ENCODE measurements at regions not wholly inside any gene's neighbourhood (a gene's known extent, or its start where the extent isn't known, plus 50 kb on each side); places are given as distances from the start of the nearest gene placed in this dataset.
A peak's percentile ranks its signal among the peaks of the same experiment; 100 is the strongest.

GRCh38 chr3:166484470-166484869 is 647.2 kb upstream of the BCHE start:
- BruUV-seq (replicated peaks) = no TSS peak
- H3K4me3 ChIP-seq (ENCODE audit: low read length) = no peak overlapping the region
- TF ChIP-seq CTCF (conservative IDR thresholded peaks at IDR 0.05; ENCODE audit: low read depth, low read length) = no peak
- no peak for TF ChIP-seq EZH2 (IDR thresholded peaks at IDR 0.05; ENCODE audit: low read length, unreplicated experiment)
- TF ChIP-seq EZH2phosphoT487 (IDR thresholded peaks at IDR 0.05; ENCODE audit: borderline replicate concordance, low read length) = no peak
- ATAC-seq = no peak
- DNase-seq = no peak
- ChIA-PET POLR2A (ENCODE audit: unreplicated experiment) (no interaction called here), CTCF (no interaction called here)
- H3F3A ChIP-seq (ENCODE audit: low read length, unreplicated experiment) = no peaks in the 10 kb centered on the region
- peaks cover 17% of the 10 kb centered on the region for H3K4me1 ChIP-seq (ENCODE audit: insufficient read depth, low read length)
- intact Hi-C loops (cut with micrococcal nuclease) = no loop called here
- H3K27me3 ChIP-seq (ENCODE audit: low read length) = no peaks in the 10 kb centered on the region
- no peak overlapping the region for H3K27ac ChIP-seq (ENCODE audit: low read length)
- no peaks in the 10 kb centered on the region for H4K20me1 ChIP-seq (ENCODE audit: low read length)
- no peaks in the 10 kb centered on the region for H3K36me3 ChIP-seq (ENCODE audit: low read depth, low read length)
- H3K9ac ChIP-seq (ENCODE audit: low read length) = no peak overlapping the region
- no peaks in the 10 kb centered on the region for H3K79me2 ChIP-seq (ENCODE audit: low read length)
- no peaks in the 10 kb centered on the region for H3K9me2 ChIP-seq (replicated peaks; ENCODE audit: low read length)
- no peaks in the 10 kb centered on the region for H3K9me3 ChIP-seq (ENCODE audit: low read length)
- no peak overlapping the region for H2AFZ ChIP-seq (ENCODE audit: low read length)
- no peak overlapping the region for H3K4me2 ChIP-seq (ENCODE audit: low read length)

- ChIA-PET CTCF (no interaction called here), POLR2A (ENCODE audit: unreplicated experiment) (no interaction called here)
- no peak overlapping the region for H3K9ac ChIP-seq (ENCODE audit: low read length)
- no peak overlapping the region for H3K4me3 ChIP-seq (ENCODE audit: low read length)
- no peaks in the 10 kb centered on the region for H3F3A ChIP-seq (ENCODE audit: low read length, unreplicated experiment)
- BruUV-seq (replicated peaks) = no TSS peak
- H2AFZ ChIP-seq (ENCODE audit: low read length) = no peak overlapping the region
- intact Hi-C loops (cut with micrococcal nuclease) = no loop called here
- H3K36me3 ChIP-seq (ENCODE audit: low read depth, low read length) = no peaks in the 10 kb centered on the region
- peaks cover 28% of the 10 kb centered on the region for H3K4me1 ChIP-seq (ENCODE audit: insufficient read depth, low read length)
- H3K9me2 ChIP-seq (replicated peaks; ENCODE audit: low read length) = no peaks in the 10 kb centered on the region
- no peak for TF ChIP-seq EZH2phosphoT487 (IDR thresholded peaks at IDR 0.05; ENCODE audit: borderline replicate concordance, low read length)
- TF ChIP-seq EZH2 (IDR thresholded peaks at IDR 0.05; ENCODE audit: low read length, unreplicated experiment) = no peak
- TF ChIP-seq CTCF (conservative IDR thresholded peaks at IDR 0.05; ENCODE audit: low read depth, low read length) = no peak
- DNase-seq (peak; percentile 74), ATAC-seq (peak; percentile 88)
- H3K27ac ChIP-seq (ENCODE audit: low read length) = 0 out of 2 replicates have a peak overlapping the region, but pooled peaks have one; percentile 16
- H3K9me3 ChIP-seq (ENCODE audit: low read length) = no peaks in the 10 kb centered on the region
- H3K4me2 ChIP-seq (ENCODE audit: low read length) = peak overlapping the region; percentile 20
- no peaks in the 10 kb centered on the region for H4K20me1 ChIP-seq (ENCODE audit: low read length)
- H3K27me3 ChIP-seq (ENCODE audit: low read length) = no peaks in the 10 kb centered on the region
- no peaks in the 10 kb centered on the region for H3K79me2 ChIP-seq (ENCODE audit: low read length)
Measured at GRCh38 chr3:166481340-166481739, 644.1 kb upstream of the BCHE start.

GRCh38 chr3:166478356-166478755 is 641.1 kb upstream of the BCHE start:
- no peaks in the 10 kb centered on the region for H3K36me3 ChIP-seq (ENCODE audit: low read depth, low read length)
- ChIA-PET POLR2A (ENCODE audit: unreplicated experiment) (no interaction called here), CTCF (no interaction called here)
- no TSS peak for BruUV-seq (replicated peaks)
- H3K4me1 ChIP-seq (ENCODE audit: insufficient read depth, low read length) = peaks cover 28% of the 10 kb centered on the region
- intact Hi-C loops (cut with micrococcal nuclease) = no loop called here
- H3K27ac ChIP-seq (ENCODE audit: low read length) = 0 out of 2 replicates have a peak overlapping the region, but pooled peaks have one; percentile 19
- no peak overlapping the region for H3K4me3 ChIP-seq (ENCODE audit: low read length)
- H3K27me3 ChIP-seq (ENCODE audit: low read length) = no peaks in the 10 kb centered on the region
- no peak overlapping the region for H3K4me2 ChIP-seq (ENCODE audit: low read length)
- no peak overlapping the region for H2AFZ ChIP-seq (ENCODE audit: low read length)
- ATAC-seq = peak; percentile 65
- H3K9me2 ChIP-seq (replicated peaks; ENCODE audit: low read length) = no peaks in the 10 kb centered on the region
- TF ChIP-seq CTCF (conservative IDR thresholded peaks at IDR 0.05; ENCODE audit: low read depth, low read length) = no peak
- TF ChIP-seq EZH2 (IDR thresholded peaks at IDR 0.05; ENCODE audit: low read length, unreplicated experiment) = no peak
- no peak for TF ChIP-seq EZH2phosphoT487 (IDR thresholded peaks at IDR 0.05; ENCODE audit: borderline replicate concordance, low read length)
- H3K79me2 ChIP-seq (ENCODE audit: low read length) = no peaks in the 10 kb centered on the region
- H4K20me1 ChIP-seq (ENCODE audit: low read length) = no peaks in the 10 kb centered on the region
- no peaks in the 10 kb centered on the region for H3K9me3 ChIP-seq (ENCODE audit: low read length)
- H3K9ac ChIP-seq (ENCODE audit: low read length) = no peak overlapping the region
- H3F3A ChIP-seq (ENCODE audit: low read length, unreplicated experiment) = no peaks in the 10 kb centered on the region
- DNase-seq = peak; percentile 75
